PFSK-1 (cell line): ENCODE measurements at regions not wholly inside any gene's neighbourhood (a gene's known extent, or its start where the extent isn't known, plus 50 kb on each side); places are given as distances from the start of the nearest gene placed in this dataset.

Experiments
- FOXP2 ChIP-seq: optimal IDR thresholded peaks from 2 replicates; pipeline ENCODE3; 2011; ENCODE audit warnings: borderline replicate concordance, control low read depth, inconsistent platforms; ENCODE audit not compliant: insufficient read depth; ENCODE audit errors: extremely low read length, extremely low read depth
- POLR2AphosphoS5 ChIP-seq: IDR thresholded peaks from 2 replicates; pipeline ENCODE4 v1.6.1; 2012; ENCODE audit warnings: low read depth, mild to moderate bottlenecking, control low read depth, low read length, moderate library complexity
- SIN3A ChIP-seq: IDR thresholded peaks from 2 replicates; pipeline ENCODE4 v1.6.1; 2012; ENCODE audit warnings: mild to moderate bottlenecking, low read length, moderate library complexity, borderline replicate concordance; ENCODE audit not compliant: insufficient read depth
- TAF1 ChIP-seq: IDR thresholded peaks from 2 replicates; pipeline ENCODE4 v1.6.1; 2012; ENCODE audit warnings: low read length, control low read depth, borderline replicate concordance; ENCODE audit not compliant: insufficient read depth
- TF ChIP-seq, protein P1 (sequence below), 2 experiments: IDR thresholded peaks; 2 replicates each; pipeline versions ENCODE4 v1.6.1 to v1.8.0; 2011 to 2012; ENCODE audit warnings: low read depth in 2 of 2, low read length in 2 of 2, control low read depth in 1 of 2, inconsistent platforms in 1 of 2, mild to moderate bottlenecking in 1 of 2, moderate library complexity in 1 of 2; ENCODE audit not compliant: insufficient read depth in 1 of 2

DNA sequence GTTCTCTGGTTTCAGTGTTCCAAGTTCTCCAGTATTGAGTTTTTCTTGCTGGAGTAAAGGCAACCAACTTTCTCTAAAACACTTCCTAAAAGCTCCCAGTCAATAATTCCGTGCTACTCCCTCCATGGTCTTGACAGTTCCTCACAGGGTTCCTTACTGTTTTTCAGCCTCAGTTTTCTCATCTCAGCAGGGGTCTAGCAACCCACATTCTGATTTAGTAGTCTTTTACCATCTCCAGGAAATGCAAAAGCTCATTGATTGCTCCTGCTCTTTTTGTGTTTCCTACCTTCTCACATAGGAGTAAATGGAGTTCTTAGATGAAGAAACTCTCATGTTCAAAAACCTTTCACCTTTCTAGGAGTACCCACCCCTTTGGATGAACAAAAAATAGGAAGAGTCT, 978.8 kb upstream of the POU3F3 start:
- TF ChIP-seq, protein P1, sequence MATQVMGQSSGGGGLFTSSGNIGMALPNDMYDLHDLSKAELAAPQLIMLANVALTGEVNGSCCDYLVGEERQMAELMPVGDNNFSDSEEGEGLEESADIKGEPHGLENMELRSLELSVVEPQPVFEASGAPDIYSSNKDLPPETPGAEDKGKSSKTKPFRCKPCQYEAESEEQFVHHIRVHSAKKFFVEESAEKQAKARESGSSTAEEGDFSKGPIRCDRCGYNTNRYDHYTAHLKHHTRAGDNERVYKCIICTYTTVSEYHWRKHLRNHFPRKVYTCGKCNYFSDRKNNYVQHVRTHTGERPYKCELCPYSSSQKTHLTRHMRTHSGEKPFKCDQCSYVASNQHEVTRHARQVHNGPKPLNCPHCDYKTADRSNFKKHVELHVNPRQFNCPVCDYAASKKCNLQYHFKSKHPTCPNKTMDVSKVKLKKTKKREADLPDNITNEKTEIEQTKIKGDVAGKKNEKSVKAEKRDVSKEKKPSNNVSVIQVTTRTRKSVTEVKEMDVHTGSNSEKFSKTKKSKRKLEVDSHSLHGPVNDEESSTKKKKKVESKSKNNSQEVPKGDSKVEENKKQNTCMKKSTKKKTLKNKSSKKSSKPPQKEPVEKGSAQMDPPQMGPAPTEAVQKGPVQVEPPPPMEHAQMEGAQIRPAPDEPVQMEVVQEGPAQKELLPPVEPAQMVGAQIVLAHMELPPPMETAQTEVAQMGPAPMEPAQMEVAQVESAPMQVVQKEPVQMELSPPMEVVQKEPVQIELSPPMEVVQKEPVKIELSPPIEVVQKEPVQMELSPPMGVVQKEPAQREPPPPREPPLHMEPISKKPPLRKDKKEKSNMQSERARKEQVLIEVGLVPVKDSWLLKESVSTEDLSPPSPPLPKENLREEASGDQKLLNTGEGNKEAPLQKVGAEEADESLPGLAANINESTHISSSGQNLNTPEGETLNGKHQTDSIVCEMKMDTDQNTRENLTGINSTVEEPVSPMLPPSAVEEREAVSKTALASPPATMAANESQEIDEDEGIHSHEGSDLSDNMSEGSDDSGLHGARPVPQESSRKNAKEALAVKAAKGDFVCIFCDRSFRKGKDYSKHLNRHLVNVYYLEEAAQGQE (IDR thresholded peaks at IDR 0.05; ENCODE audit: insufficient read depth in 1 of 2, low read depth in 2 of 2, low read length in 2 of 2) = no peak
- no peak for TF ChIP-seq SIN3A
- TF ChIP-seq FOXP2 = no peak
- TF ChIP-seq POLR2AphosphoS5 = no peak
- no peak for TF ChIP-seq TAF1

DNA sequence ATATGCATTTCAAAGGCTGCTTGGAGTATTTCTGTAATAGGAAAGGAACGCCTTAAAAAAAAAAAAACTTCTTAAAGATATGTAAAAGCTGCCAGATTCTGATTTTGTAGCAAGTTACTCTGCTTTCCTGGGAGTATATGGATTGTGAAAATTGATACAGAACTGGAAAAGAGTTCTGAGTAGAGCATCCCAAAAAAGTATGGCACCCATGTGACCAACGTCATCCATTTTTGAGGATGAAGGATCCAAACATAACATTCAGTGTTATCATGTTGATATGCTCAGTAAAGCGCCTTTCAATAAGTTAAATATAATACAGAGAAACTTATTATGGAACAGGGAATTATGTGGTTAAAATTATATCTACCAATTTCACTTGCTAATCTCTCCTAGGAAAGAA, 978.4 kb upstream of the POU3F3 start:
- TF ChIP-seq FOXP2 = no peak
- TF ChIP-seq TAF1 = no peak
- TF ChIP-seq POLR2AphosphoS5 = no peak
- TF ChIP-seq SIN3A = no peak
- TF ChIP-seq, protein P1 (IDR thresholded peaks at IDR 0.05; ENCODE audit: insufficient read depth in 1 of 2, low read depth in 2 of 2, low read length in 2 of 2) = no peak

DNA sequence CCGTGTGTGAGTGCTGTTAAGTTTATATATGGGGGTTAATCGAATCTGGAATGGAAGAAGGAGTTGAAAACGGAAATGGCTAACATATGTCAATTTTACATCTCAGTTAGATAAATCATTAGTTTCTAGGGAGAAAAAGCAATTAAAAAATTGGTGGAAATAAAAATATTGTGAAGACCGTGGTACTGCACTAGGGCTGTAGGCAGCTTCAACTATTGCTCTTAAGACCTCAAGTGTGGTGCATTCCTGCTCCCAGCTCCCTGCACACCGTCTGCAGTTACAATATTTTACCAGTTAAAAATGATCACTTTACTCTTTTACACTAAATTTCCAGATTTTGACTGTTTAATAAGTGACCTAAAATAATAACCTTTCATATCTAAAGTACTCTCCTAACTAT, 977.3 kb upstream of the POU3F3 start:
- TF ChIP-seq TAF1 (no peak), POLR2AphosphoS5 (no peak), SIN3A (no peak), FOXP2 (no peak)
- TF ChIP-seq, protein P1 (IDR thresholded peaks at IDR 0.05; ENCODE audit: insufficient read depth in 1 of 2, low read depth in 2 of 2, low read length in 2 of 2) = no peak

DNA sequence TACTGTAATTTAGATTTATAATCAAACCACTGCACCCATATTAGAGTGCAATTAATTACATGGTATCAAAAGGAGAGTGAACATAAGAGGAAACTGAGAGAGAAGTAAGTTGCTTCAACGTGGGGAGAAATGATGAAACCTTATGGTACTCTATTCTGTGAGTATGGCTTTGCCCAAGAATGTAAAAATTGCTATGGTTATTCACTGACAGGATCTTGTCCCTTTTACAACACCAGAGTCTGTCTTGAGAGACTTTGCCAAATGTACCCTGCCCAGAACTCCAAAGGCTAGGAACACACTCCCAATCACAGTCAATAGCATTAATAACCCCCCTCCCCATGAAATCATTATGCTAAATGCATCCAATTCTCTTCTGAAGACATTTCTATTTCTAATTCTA, 974.8 kb upstream of the POU3F3 start:
- TF ChIP-seq TAF1 = no peak
- TF ChIP-seq, protein P1 (IDR thresholded peaks at IDR 0.05; ENCODE audit: insufficient read depth in 1 of 2, low read depth in 2 of 2, low read length in 2 of 2) = no peak
- TF ChIP-seq POLR2AphosphoS5 = no peak
- no peak for TF ChIP-seq SIN3A
- no peak for TF ChIP-seq FOXP2
